ENCODE measurements at regions not wholly inside any gene's neighbourhood (a gene's known extent, or its start where the extent isn't known, plus 50 kb on each side); places are given as distances from the start of the nearest gene placed in this dataset.

DNA sequence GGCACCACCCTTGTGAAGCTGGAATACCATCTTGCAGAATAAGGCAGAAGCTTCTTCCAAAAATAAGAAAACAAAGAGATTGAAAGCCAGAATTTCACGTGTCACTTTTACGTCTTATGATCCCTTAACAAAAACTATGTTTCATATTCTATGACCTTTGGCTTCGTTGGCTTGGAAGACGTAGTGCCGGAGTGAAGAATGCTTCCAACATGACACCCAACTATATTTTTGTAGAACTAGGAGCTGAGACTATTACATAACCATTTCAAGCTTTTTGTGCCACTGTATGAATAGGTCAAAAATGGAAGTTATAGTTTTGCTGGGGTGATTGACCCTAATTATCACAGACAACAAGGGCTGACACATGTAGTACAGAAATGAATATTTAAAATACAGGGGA is 996.2 kb downstream of the ADGRL3 start:
- DNase-seq: no peak

DNA sequence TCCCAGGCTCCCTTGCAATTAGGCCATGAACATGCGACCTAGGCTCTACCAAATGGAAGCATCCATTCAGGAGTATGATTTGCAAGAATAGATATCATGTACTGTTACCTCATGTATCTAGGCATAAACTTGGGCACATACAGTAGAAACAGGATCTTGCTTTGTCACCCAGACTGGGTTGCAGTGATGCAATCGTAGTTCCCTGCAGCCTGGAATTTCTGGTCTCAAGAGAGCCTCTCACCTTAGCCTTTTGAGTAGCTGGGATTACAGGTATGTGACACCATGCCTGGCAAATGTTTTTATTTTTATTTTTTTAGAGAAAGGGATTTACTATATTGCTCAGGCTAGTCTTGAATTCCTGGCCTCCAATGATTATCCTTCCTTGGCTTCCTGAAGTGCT is 994.2 kb downstream of the ADGRL3 start:
- no peak for DNase-seq

DNA sequence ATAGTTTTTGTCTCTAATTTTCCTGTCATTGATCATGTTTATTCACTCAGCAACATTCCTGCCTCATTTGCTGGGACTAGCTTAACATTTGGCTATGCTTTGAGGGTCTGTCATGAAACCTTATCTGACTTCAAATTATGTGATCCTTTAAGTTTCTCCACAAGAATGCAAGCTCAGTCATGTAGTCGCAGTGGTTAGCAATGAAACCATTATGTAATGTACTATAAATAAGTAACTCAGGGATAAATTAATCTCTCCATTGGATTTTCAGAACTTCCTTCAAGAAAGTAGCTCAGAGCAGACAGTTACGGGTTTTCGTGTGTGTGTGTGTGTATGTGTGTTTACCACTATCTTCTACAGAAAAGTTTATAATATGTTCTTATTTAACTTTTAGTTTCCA is 993.6 kb downstream of the ADGRL3 start:
- DNase-seq: no peak

DNA sequence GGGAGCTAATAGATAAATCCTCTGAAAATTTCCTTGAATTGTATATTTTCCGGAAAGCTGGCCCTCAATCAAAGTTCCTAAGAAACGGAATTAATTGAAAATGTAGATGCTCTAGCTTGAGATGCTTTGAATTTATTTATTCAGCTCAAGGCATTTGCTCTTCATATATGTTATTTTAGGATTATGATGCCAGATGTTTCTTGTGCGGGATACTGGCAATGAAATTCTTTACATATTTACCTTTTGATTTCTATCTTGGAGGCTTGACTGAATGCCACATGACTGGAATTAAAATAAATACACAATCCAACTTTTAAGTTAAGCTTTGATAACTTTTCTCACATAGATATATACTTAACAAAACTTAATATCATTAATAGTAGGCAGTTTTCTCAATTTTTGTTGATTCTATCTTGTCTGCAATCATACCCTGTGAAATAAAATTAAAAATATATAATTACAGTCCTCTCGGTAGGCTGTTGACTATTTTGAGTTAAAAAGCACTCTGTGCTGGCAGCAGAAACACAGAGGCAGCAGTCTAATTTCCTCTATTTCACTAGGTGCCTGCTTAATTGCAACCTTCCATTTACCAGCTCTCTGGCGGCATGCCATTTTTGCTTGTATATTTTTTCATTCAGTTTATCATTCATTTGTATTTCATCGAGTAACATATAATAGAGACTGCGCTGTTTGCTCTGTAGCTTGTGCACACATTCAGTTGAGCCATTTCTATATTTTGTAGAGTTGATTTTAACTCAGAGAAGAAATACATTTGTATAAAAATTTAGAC is 991.5 kb downstream of the ADGRL3 start:
- peak; percentile 4 for DNase-seq

DNA sequence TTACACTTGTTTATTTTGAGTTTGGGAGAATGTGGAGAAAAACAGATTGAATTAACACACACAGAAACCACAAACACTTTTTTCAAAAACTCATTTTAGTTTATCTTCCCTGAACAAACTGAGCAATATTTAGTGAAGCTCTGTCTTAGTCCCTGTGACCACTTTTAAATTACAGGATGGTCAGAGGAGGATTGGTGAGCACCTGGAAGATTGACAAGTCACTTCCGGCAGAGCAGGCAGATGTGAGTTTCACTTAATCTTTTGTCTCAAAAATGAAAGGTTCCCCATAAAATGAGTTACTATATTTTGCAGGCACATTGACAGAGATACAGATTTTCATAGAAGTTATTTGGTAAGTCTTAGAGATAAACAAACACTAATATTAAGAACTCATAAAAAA is 970.1 kb downstream of the ADGRL3 start:
- DNase-seq: no peak

DNA sequence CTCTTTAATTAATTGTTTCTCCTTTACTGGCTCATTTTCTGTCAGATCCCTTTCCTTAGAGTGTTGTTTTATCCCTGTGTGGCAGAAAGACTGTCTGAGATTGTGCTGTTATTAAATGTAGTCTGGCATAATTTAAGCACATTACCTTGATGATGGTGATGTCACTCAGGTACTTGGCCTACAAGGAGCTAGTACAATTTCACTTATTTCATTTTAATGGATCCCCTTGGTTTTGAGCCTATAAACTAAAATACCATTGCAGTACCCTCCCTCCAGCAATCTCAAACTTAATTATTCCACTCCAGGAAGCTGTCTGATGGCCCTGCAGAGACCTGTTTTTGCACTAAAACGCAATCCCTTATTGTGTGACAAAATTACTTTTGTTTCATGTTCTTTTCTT is 968.6 kb downstream of the ADGRL3 start:
- no peak for DNase-seq

DNA sequence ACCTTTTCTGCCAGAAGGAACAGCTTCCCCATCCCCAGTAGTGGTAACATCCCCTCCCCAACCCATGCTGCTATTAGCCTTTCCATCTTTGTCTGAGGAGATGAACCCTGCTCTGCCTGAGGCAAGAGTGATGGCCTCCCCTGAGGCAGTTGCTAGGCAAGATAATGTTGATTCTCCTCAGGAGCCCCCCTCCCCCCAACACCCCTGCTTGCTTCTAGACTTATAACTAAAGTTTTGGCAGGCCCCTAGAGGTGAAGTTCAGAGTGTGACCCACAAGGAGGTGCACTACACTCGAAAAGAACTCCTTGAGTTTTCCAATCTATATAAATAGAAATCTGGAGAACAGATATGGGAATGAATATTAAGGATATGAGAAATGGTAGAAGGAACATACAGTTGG is 962.5 kb downstream of the ADGRL3 start:
- no peak for DNase-seq

DNA sequence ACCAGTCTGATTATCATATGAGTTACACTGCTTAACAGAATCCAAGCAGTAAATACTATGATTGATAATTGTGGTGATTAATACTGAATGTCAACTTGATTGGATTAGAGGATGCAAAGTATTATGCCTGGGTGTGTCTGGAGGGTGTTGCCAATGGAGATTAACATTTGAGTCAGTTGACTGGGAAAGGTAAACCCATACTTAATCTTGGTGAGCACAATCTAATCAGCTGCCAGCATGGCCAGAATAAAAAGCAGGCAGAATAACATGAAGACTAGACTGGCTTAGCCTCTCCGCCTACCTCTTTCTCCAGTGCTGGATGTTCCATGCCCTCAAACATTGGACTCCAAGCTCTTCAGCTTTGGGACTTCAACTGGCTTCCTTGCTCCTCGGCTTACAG is 961.3 kb downstream of the ADGRL3 start:
- no peak for DNase-seq

DNA sequence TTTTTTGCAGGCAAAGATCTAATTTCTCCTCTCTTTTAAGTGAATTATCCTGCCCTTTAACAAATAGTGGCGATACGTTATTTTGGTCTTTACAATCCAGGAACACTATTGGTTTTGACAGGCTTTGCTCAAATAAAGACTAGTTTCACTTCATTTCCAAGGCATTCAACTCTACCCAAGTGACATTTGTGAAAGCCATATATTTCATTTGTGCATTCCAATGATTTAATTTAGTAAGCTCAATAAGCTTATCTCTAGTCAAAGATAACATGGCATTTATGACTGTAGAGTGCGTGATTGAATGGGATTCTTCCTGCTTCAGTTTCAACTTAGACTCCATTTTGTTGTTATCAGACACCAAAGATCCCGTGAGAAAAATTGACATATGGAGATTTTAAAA is 959.8 kb downstream of the ADGRL3 start:
- DNase-seq: no peak

DNA sequence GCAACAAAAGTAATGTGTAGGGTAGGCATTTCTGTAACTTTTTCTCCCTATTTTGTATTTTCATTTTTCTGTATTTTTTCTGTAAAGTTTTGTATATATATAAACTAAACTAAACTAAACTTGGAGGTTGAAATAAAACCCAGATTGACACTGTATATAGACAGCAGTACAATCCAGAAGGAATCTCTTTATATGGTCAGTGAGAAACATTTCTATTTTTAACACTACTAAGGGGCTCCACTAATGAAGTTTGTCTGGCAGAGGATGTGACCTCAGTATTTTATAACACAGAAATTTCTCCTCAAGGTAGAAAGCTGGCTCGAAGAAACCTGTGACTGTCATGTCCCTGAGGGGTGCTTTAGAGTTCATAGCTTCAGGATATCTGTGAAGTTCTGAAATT is 959.2 kb downstream of the ADGRL3 start:
- no peak for DNase-seq

DNA sequence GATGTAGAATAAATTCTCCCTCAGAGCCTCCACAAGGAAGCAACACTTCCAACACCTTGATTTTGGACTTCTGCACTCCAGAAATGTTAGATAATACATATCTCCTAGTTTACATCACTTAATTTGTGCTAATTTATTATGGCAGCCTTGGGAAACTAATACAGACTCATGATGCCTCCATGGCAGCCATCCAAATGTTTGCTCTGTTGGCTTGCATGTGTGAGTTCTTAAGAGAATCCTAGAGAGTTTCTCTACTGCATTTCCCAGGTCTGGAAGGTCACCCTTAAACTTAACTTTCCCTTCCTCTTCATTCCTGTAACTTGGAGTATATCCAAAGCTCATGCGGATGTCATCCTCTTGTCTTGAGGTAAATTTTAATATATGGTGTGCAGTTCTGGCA is 956.1 kb downstream of the ADGRL3 start:
- no peak for DNase-seq

DNA sequence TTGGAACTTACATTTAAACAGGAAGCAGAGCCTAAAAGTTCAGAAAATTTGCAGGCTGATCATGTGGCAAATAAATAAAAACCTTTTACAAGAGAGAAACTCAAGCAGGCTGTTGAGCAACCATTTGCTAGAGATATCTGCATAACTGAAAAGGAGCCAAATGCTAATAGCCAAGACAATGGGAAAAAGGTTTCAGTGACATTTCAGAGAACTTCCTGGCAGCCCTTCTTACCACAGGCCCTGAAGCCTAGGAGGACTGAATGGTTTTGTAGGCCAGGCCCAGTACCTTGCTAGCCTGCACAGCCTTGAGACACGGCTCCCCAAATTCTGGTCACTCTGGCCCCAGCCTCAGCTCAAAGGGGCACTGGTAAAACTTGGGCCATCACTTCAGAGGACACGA is 945.1 kb downstream of the ADGRL3 start:
- no peak for DNase-seq

DNA sequence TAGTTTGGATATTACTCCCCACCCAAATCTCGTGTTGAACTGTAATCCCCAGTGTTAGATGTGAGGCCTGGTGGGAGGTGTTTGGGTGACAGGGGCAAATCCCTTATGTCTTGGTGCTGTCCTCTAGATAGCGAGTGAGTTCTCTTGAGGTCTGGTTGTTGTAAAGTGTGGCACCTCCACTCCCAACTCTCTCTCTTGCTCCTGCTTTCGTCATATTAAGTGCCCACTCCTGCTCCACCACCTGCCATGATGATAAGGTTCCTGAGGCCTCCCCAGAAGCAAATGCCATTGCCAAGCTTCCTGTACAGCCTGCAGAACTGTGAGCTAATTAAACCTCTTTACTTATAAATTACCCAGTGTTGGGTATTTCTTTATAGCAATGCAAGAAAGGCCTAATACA is 944.3 kb downstream of the ADGRL3 start:
- no peak for DNase-seq

DNA sequence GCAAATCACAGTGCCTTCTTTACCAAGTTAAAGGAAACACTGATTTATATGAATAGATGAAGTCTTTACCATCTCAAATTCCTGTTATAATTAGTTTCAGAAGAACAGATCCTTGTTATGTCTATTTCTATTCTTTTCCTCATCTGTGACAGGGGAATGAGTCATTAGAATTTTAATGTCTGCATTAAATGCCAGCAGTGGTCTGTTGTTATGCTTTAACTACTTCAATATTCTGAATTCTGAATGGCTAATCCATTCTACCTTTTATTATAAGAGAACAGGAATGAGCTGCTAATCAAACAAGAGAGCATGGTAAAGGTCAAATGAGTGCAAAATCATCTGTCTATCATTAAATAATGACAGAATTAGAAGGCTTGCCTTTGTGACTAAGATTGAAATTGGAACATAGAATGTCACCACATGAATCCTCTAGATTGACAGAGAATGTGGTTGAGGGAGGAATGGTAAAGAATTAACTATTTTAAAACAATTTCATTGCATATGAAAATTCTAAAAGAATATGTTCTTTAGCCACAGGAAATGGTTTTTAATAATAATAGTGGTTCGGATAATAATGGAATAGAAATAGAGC is 935.5 kb downstream of the ADGRL3 start:
- DNase-seq: no peak

DNA sequence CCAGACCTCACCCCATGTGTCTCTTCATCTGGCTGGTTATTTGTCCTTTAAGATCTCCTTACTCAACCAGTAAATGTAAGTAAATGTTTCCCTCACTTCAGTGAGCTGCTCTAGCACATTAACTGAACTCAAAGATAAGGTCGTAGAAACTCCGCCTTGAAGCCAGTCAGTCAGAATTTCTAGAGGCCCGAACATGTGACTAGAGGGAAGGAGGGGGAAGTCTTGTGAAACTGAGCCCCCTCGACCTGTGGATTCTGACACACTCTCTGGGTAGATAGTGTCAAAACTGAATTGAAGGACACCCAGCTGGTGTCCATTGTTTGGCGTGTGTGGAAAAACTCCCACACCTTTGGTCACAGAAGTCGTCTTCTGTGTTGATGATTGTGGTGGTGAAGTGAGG is 933.9 kb downstream of the ADGRL3 start:
- DNase-seq: no peak

DNA sequence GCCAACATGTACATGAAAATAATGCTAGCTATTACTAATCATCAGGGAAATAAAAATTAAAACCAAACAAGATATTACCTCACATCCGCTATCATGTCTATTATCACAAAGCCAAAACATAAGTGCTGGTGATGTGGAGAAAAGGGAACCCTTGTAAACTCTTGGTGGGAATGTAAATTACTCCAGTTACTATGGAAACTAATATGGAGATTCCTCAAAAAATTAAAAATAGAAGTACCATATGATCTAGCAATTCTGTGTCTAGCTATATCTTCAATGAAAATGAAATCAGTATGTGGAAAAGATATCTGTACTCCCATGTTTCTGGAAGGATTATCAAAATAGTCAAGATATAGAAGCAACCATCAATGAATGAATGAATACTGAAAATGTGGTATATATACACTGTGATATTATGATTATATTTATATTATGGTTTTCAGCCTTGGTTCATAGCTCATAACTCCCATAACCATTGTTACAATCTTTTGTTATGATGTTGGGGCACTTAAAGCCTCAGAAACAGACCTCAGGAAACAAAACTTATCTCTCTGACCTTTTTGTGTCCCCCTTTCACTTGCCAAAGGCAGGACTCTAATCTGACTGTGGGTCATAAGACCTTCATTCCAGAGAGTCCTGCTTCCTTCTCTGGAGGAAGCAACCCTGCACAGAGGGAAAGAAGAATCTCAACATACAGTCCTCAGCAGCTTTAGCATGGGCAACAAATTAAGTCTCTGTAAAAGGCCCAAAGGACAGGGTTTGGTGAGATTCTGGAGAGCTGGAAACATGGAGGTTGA is 933.2 kb downstream of the ADGRL3 start:
- no peak for DNase-seq

DNA sequence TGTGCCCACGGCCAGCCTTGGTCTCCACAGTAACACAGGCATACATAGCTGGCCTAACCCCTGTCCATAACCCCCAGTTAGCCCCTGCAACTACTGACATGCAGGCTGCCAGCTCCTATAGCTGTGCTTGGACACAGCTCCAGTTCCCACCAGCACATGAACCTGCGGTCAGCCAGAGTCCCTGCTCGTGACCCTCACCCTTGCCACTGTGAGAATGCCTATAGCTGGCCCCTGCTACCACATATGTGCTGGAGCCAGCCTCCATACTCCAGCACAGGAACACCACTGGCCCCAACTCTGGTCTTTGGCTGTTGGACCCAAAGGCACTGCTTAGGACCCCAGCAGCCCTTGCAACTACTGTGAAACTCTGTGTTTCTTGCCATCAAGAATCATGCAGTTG is 930.9 kb downstream of the ADGRL3 start:
- no peak for DNase-seq

DNA sequence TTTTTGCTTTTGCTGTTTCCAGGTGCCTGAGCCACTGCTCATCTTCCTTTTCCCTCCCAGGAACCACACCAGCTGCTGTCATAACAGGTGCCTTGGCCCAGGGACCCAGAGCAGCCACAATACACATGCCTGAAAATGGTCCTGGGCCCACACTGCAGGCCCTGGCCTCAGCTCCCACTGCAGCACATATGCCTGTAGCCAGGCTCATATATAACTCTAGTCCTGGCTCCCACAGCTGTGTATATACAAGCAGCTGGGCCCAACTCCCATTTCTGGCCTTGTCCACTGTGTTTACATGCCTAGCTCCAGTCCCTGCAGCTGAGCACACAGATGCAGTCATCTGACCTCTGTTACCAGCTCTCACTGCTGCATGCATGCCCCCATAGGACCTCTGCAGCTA is 930.5 kb downstream of the ADGRL3 start:
- DNase-seq: peak; percentile 95

DNA sequence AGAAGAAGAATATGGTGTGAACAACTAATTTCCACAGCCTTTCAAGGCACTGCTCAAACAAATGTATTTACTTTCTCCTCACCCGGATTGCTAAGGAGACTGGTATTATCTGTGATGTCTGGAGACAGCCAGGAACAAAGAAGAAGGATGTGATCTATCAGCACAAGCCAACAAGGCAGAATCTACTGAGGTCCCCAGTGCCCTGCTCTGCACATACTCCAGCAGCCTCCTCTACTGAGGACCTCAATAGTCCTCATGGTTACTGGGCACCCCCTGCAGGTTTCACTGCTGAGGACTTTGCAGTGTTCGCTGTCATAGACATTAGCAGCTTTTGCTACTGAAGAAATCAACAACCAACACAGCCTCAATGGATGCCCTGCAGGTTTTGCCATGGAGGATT is 930.1 kb downstream of the ADGRL3 start:
- peak; percentile 76 for DNase-seq

All from NCI-H146 (cell line).